Activated CD4-positive, alpha-beta T cell treated with anti-CD3 and anti-CD28 coated beads, Interleukin-2, amount 10 ng/mL, durations not matched to agents 7 days and 5 days (primary cell): ENCODE measurements at regions not wholly inside any gene's neighbourhood (a gene's known extent, or its start where the extent isn't known, plus 50 kb on each side); places are given as distances from the start of the nearest gene placed in this dataset.
"Not testable (repeated sequence)": the region's sequence is repeated elsewhere in the genome, so short reads cannot be mapped to it uniquely, and the experiment has no call there.

Source experiments
- CTCF ChIA-PET: fragments of 350-600 bp; sonication (Branson Sonifier 250); formaldehyde crosslinking; loops from one replicate; lab custom pipeline; 2021; ENCODE audit warnings: antibody characterized with exemption; lab: Charles Lee
- POLR2A ChIA-PET: fragments of 350-600 bp; sonication (Branson Sonifier 250); formaldehyde crosslinking; loops from one replicate; lab custom pipeline; 2021; ENCODE audit warnings: antibody characterized with exemption; lab: Charles Lee
- DNase-seq: peaks from one replicate; pipeline ENCODE4 v3.0.0-alpha.2; 2020
- H3K27ac Mint-ChIP-seq: one replicate; pipeline ENCODE4 v1.8.0; 2021; ENCODE audit warnings: mild to moderate bottlenecking, moderate library complexity, mixed read lengths
- H3K27me3 Mint-ChIP-seq: one replicate; pipeline ENCODE4 v1.8.0; 2021; ENCODE audit warnings: mixed read lengths
- H3K36me3 Mint-ChIP-seq: one replicate; pipeline ENCODE4 v1.8.0; 2021; ENCODE audit warnings: low read depth, mixed read lengths
- H3K4me1 Mint-ChIP-seq: one replicate; pipeline ENCODE4 v1.8.0; 2021; ENCODE audit warnings: mixed read lengths
- H3K4me3 Mint-ChIP-seq: one replicate; pipeline ENCODE4 v1.8.0; 2021; ENCODE audit warnings: mild to moderate bottlenecking, moderate library complexity, mixed read lengths
- H3K9me3 Mint-ChIP-seq: one replicate; pipeline ENCODE4 v1.8.0; 2021; ENCODE audit warnings: mixed read lengths

GRCh38 chr14:24706351-24706750 is 72.4 kb upstream of the GZMB start:
- DNase-seq, result no peak
- POLR2A ChIA-PET, result no interaction called here
- CTCF ChIA-PET, result interaction anchor here (1.0 to 1.6 kb wide), 4 partner anchors 30 to 275 kb away, joined by 3 read pairs; partner anchors contain the start of gene GZMB
- Mint-ChIP-seq H3K4me1 (no peaks in the 10 kb centered on the region), H3K4me3 (no peak overlapping the region), H3K27me3 (peaks cover 6% of the 10 kb centered on the region), H3K36me3 (no peaks in the 10 kb centered on the region), H3K9me3 (no peaks in the 10 kb centered on the region), H3K27ac (no peak overlapping the region)

- Mint-ChIP-seq H3K27me3 (peaks cover 6% of the 10 kb centered on the region), H3K9me3 (no peaks in the 10 kb centered on the region), H3K4me1 (no peaks in the 10 kb centered on the region), H3K4me3 (no peak overlapping the region), H3K27ac (no peak overlapping the region), H3K36me3 (no peaks in the 10 kb centered on the region)
- CTCF ChIA-PET, result interaction anchor here (1.0 to 1.6 kb wide), 5 partner anchors 12 to 100 kb away, joined by 3 to 4 read pairs (median 3); partner anchors contain the start of gene GZMB
- DNase-seq, result no peak
- POLR2A ChIA-PET, result no interaction called here
These were observed 71.8 kb upstream of the GZMB start for GRCh38 chr14:24705840-24706239.

- POLR2A ChIA-PET, result no interaction called here
- H3K27me3 Mint-ChIP-seq, result peaks cover 4% of the 10 kb centered on the region
- H3K4me1 Mint-ChIP-seq, result peaks cover 18% of the 10 kb centered on the region
- CTCF ChIA-PET, result interaction anchor here (1.3 kb wide), 1 partner anchor 9 kb away, joined by 3 read pairs; no protein-coding TSS in a partner anchor
- H3K27ac Mint-ChIP-seq, result no peak overlapping the region
- no peaks in the 10 kb centered on the region for H3K9me3 Mint-ChIP-seq
- no peak for DNase-seq
- no peak overlapping the region for H3K4me3 Mint-ChIP-seq
- H3K36me3 Mint-ChIP-seq, result no peaks in the 10 kb centered on the region
These were observed 67.1 kb upstream of the GZMB start for GRCh38 chr14:24701062-24701461.

- DNase-seq, result no peak
- no peak overlapping the region for H3K4me3 Mint-ChIP-seq
- ChIA-PET POLR2A (no interaction called here), CTCF (interaction anchor here (1.0 to 1.3 kb wide), 2 partner anchors 10 to 21 kb away, joined by 3 to 4 read pairs; no protein-coding TSS in a partner anchor)
- no peaks in the 10 kb centered on the region for H3K9me3 Mint-ChIP-seq
- no peak overlapping the region for H3K27ac Mint-ChIP-seq
- H3K36me3 Mint-ChIP-seq, result no peaks in the 10 kb centered on the region
- peaks cover 18% of the 10 kb centered on the region for H3K4me1 Mint-ChIP-seq
- peaks cover 4% of the 10 kb centered on the region for H3K27me3 Mint-ChIP-seq
These were observed 66.5 kb upstream of the GZMB start for GRCh38 chr14:24700511-24700910.

- H3K9me3 Mint-ChIP-seq, result no peaks in the 10 kb centered on the region
- H3K4me1 Mint-ChIP-seq, result peaks cover 18% of the 10 kb centered on the region
- H3K36me3 Mint-ChIP-seq, result no peaks in the 10 kb centered on the region
- POLR2A ChIA-PET, result no interaction called here
- peaks cover 4% of the 10 kb centered on the region for H3K27me3 Mint-ChIP-seq
- no peak overlapping the region for H3K4me3 Mint-ChIP-seq
- CTCF ChIA-PET, result interaction anchor here (0.9 kb wide), 1 partner anchor 37 kb away, joined by 3 read pairs; no protein-coding TSS in a partner anchor
- H3K27ac Mint-ChIP-seq, result no peak overlapping the region
- no peak for DNase-seq
These were observed 65.1 kb upstream of the GZMB start for GRCh38 chr14:24699052-24699451.

- H3K36me3 Mint-ChIP-seq, CTCF ChIA-PET, H3K27ac Mint-ChIP-seq, POLR2A ChIA-PET, H3K27me3 Mint-ChIP-seq, DNase-seq, H3K9me3 Mint-ChIP-seq, H3K4me3 Mint-ChIP-seq: not testable (repeated sequence)
- peaks cover 22% of the 10 kb centered on the region for H3K4me1 Mint-ChIP-seq
These were observed 62.4 kb upstream of the GZMB start for GRCh38 chr14:24696280-24696920.

GRCh38 chr14:24695265-24696241 is 61.6 kb upstream of the GZMB start:
- Mint-ChIP-seq H3K27me3 (no peaks in the 10 kb centered on the region), H3K36me3 (no peaks in the 10 kb centered on the region), H3K4me3 (no peak overlapping the region), H3K9me3 (no peaks in the 10 kb centered on the region), H3K27ac (no peak overlapping the region), H3K4me1 (peaks cover 28% of the 10 kb centered on the region)
- ChIA-PET CTCF (interaction anchor here (0.8 kb wide), 1 partner anchor 16 kb away, joined by 3 read pairs; no protein-coding TSS in a partner anchor), POLR2A (no interaction called here)
- no peak for DNase-seq

GRCh38 chr14:24694680-24695079 is 60.7 kb upstream of the GZMB start:
- no peaks in the 10 kb centered on the region for H3K9me3 Mint-ChIP-seq
- POLR2A ChIA-PET, result no interaction called here
- H3K36me3 Mint-ChIP-seq, result no peaks in the 10 kb centered on the region
- no peak overlapping the region for H3K4me3 Mint-ChIP-seq
- no peak overlapping the region for H3K27ac Mint-ChIP-seq
- no peaks in the 10 kb centered on the region for H3K27me3 Mint-ChIP-seq
- CTCF ChIA-PET, result no interaction called here
- H3K4me1 Mint-ChIP-seq, result peaks cover 33% of the 10 kb centered on the region
- DNase-seq, result no peak

GRCh38 chr14:24693983-24694382 is 60.0 kb upstream of the GZMB start:
- no peaks in the 10 kb centered on the region for H3K9me3 Mint-ChIP-seq
- no peaks in the 10 kb centered on the region for H3K27me3 Mint-ChIP-seq
- ChIA-PET CTCF (interaction anchor here (1.1 to 1.6 kb wide), 3 partner anchors 8 to 15 kb away, joined by 3 to 9 read pairs (median 4); no protein-coding TSS in a partner anchor), POLR2A (no interaction called here)
- H3K36me3 Mint-ChIP-seq, result no peaks in the 10 kb centered on the region
- no peak overlapping the region for H3K27ac Mint-ChIP-seq
- no peak overlapping the region for H3K4me3 Mint-ChIP-seq
- no peak for DNase-seq
- peaks cover 27% of the 10 kb centered on the region for H3K4me1 Mint-ChIP-seq

GRCh38 chr14:24693353-24693737 is 59.4 kb upstream of the GZMB start:
- H3K27ac Mint-ChIP-seq, result peak overlapping the region; percentile 88
- H3K4me3 Mint-ChIP-seq, result peak overlapping the region; percentile 33
- H3K4me1 Mint-ChIP-seq, result peaks cover 26% of the 10 kb centered on the region
- no peaks in the 10 kb centered on the region for H3K27me3 Mint-ChIP-seq
- no peaks in the 10 kb centered on the region for H3K9me3 Mint-ChIP-seq
- POLR2A ChIA-PET, result interaction anchor here (1.0 kb wide), 1 partner anchor 61 kb away, joined by 4 read pairs; no protein-coding TSS in a partner anchor
- no peaks in the 10 kb centered on the region for H3K36me3 Mint-ChIP-seq
- DNase-seq, result no peak
- CTCF ChIA-PET, result interaction anchor here (0.6 to 1.6 kb wide), 8 partner anchors 9 to 212 kb away, joined by 3 to 9 read pairs (median 3); no protein-coding TSS in a partner anchor

- Mint-ChIP-seq H3K27ac (peak overlapping the region; percentile 88), H3K4me3 (peak overlapping the region; percentile 33), H3K9me3 (no peaks in the 10 kb centered on the region), H3K4me1 (peaks cover 28% of the 10 kb centered on the region), H3K27me3 (peaks cover 2% of the 10 kb centered on the region), H3K36me3 (no peaks in the 10 kb centered on the region)
- ChIA-PET POLR2A (interaction anchor here (1.0 kb wide), 1 partner anchor 60 kb away, joined by 4 read pairs; no protein-coding TSS in a partner anchor), CTCF (interaction anchor here (0.6 to 1.6 kb wide), 7 partner anchors 9 to 211 kb away, joined by 3 to 9 read pairs (median 3); no protein-coding TSS in a partner anchor)
- DNase-seq, result peak; percentile 70
These were observed 58.7 kb upstream of the GZMB start for GRCh38 chr14:24692382-24693352.
